OCI-M2 (cell line): ENCODE measurements at regions not wholly inside any gene's neighbourhood (a gene's known extent, or its start where the extent isn't known, plus 50 kb on each side); places are given as distances from the start of the nearest gene placed in this dataset.
"Not testable (repeated sequence)": the region's sequence is repeated elsewhere in the genome, so short reads cannot be mapped to it uniquely, and the experiment has no call there.

Source experiments
- DNase-seq: peaks from one replicate; lab custom pipeline; 2025; ENCODE audit not compliant: unreplicated experiment; lab: John Stamatoyannopoulos, UW

DNA sequence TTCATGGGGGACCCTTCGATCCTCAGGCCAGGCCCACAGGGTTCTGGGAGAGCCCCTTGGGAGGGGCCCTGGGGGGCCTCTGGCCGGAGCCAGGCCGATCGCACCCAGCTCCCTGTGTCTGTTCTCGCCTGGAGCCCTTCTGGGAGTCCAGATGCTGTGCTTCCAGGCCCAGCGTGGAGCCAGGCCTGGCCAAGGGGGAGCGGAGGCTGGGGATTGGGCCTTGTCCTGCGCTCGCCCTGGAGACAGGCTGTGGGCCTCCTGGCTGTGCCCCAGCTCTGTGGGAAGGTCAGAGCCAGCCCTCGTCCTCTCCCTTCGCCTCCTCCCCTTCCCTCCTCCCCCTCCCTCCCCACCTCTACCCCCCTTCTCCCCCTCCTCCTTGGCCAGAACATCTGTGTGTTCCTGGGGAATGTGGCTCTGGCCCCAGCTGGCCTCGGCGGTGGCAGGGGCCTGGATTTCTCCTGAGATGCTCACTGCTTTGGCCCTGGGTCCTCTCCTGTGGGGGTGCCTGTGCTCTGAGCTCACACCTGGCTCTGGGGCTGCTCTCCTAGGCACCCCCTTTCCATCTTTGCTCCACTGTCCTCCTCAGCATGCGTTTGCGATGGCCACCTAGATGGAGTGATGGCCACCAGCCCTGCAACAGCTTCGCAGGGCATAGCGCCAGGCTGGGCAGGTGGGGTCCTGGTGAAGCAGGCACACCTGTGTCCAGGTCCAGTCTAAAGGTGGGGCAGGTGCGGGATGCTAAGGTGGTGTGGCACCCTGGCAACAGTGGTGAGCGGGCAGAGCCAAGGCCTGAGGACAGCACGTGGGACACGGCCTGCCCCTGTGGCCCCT lies 90.6 kb upstream of the CIBAR2 start:
- DNase-seq = no peak

GRCh38 chr16:85203462-85203813 lies 91.2 kb upstream of the CIBAR2 start:
- no peak for DNase-seq

DNA sequence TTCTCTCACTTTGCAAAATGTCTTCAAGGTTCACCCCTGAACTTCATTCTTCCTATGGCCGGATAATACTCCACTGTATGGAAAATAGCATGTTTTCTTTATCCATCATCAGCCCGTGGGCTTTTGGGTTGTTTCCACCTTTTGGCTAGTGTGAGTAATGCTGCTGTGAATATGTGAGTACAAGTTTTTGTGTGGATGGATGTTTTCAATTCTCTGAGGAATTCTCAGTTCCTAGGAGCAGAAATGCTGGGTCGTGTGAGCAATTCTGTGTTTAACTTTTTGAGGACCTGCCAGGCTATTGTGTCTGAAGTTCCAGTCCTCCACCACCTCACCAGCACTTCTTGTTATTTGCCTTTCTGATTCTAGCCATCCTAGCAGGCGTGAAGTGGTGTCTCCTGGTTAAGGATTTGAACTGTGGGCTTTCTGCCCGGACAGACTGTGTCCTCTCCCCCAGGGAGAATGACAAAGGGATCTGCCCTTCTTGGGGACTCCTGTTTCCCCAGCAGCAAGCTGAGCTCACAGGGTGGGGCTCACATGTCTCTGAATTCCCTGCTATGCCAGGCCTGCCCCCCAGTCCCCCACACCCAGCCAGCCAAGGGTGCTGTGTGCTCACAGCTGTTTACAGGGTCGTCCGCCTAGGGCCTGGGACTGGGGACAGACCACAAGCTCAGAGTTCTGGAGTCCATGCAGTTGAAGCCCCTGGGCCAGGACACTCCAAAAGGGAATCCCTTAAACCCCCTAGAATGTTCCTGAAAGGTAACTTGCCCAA lies 92.2 kb upstream of the CIBAR2 start:
- no peak for DNase-seq

- not testable (repeated sequence) for DNase-seq
Measured at GRCh38 chr16:85205257-85205656, 93.0 kb upstream of the CIBAR2 start.

DNA sequence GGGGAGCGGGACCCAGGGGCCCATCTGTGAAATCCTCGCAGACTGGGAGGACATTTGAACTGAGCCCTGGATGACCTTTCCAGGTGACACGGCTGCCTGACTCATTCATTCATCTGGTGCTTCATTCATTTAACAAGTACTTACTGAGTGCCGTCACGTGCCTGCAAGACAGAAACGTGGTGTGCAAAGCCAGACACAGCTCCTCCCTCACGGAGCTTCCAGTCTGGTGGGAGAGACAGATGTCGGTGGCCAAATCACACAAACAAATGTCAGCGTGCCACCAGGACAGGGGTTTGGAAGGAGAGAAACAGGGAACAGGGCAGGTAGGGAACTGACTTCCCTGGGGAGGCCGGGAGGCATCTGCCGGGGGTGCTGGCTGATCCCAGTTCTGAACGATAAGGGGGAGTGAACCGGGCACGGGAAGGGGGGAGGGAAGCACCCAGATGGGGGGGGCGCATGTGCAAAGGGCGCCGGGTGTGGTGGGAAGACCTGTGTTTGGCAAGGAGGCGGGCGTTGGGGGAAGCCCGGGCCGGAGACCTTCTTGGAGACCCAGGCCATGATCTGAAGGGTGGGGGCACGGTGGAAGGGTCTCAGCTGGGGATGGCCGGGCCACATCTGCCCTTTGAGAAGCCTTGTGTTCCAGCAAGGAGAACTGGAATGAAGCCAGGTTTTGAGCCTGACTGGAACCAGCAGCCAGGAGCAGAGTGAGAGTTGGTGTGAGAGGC lies 93.6 kb upstream of the CIBAR2 start:
- DNase-seq = no peak

GRCh38 chr16:85206472-85207356 lies 94.4 kb upstream of the CIBAR2 start:
- DNase-seq = no peak

- no peak for DNase-seq
Measured at GRCh38 chr16:85207357-85207921, 95.2 kb upstream of the CIBAR2 start.

DNA sequence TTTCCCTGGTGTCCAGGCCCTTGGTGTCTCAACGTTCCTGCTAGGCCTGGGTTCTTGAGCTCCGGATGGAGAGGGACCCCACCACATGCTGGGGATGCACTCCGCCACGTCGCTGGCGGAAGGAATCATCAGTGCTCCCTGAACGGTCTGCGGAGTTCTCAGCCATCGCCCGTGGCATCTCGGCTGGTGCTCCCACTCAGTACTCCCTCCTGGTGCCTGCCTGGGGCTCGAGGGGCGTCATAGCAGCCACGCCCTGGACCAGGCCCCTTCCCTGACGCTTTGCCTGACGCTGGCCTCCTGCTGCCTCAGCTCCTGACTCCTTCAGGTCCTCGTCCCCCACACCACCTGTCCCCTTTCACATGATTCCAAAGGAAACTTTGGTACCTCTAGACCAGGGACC lies 95.9 kb upstream of the CIBAR2 start:
- DNase-seq = no peak

GRCh38 chr16:85208643-85209520 lies 96.6 kb upstream of the CIBAR2 start:
- DNase-seq = no peak

- DNase-seq = no peak
Measured at GRCh38 chr16:85209526-85210121, 97.4 kb upstream of the CIBAR2 start.

DNA sequence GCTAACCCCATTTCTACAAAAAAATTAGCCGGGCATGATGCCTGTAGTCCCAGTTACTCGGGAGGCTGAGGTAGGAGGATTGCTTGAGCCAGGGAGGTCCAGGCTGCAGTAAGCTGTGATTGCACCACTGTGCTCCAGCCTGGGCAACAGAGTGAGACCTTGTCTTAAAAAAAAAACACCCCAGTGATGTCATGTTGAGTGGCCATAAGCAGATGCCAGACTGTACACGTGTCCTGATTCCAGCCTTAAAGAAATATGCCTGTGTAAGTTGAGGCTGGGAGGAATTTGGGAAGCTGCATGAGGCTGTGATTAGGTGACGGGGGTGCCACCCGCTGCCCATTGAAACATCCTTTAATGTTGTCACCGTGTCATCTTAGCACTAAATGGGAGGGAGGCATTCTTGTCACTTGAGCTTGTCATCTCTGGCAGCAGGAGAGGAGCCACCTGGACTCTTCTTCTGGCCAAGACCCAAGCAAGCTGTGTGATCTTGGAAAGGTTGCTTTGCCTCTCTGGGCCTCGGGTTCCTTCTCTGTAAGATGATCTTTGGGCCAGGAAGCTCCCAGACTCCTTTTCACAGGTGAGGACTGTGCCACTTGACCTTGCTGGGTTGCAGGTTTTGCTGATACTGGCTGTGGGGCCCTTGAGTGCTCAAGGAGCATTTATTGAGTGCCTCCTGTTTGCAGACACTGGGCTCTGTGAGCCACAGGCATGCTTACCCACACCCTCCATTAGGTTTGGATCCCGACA lies 98.3 kb upstream of the CIBAR2 start:
- DNase-seq = no peak

- DNase-seq = no peak
Measured at GRCh38 chr16:85211271-85211801, 99.1 kb upstream of the CIBAR2 start.

- no peak for DNase-seq
Measured at GRCh38 chr16:85213926-85214675, 101.8 kb upstream of the CIBAR2 start.

- DNase-seq = no peak
Measured at GRCh38 chr16:85215478-85216118, 103.3 kb upstream of the CIBAR2 start.

GRCh38 chr16:85216522-85217375 lies 104.5 kb upstream of the CIBAR2 start:
- no peak for DNase-seq
